ENCODE measurements at regions not wholly inside any gene's neighbourhood (a gene's known extent, or its start where the extent isn't known, plus 50 kb on each side); places are given as distances from the start of the nearest gene placed in this dataset.

GRCh38 chr6:53730767-53731166 is 64.0 kb upstream of the LRRC1 start:
- DNase-seq (ENCODE audit: low read depth in 2 of 2): no peak
- no peak overlapping the region for H3K9ac ChIP-seq (ENCODE audit: insufficient read depth, low read length)
- no peaks in the 10 kb centered on the region for H3K4me1 ChIP-seq (ENCODE audit: control insufficient read depth, extremely low read depth, insufficient read depth, low read length)
- H3K9me3 ChIP-seq (ENCODE audit: control insufficient read depth, insufficient read depth, low read depth, low read length): no peaks in the 10 kb centered on the region
- no peaks in the 10 kb centered on the region for H3K79me2 ChIP-seq (ENCODE audit: control insufficient read depth, insufficient read depth, low read length)
- H4K20me1 ChIP-seq (ENCODE audit: control insufficient read depth, extremely low read depth, insufficient read depth, low read length): no peaks in the 10 kb centered on the region
- H3K4me3 ChIP-seq (replicated peaks in 1 of 4; ENCODE audit: control extremely low read depth in 1 of 4, insufficient read depth in 1 of 4, low read depth in 3 of 4, low read length in 4 of 4): no peak overlapping the region
- H3K4me2 ChIP-seq (ENCODE audit: extremely low read depth, insufficient read depth, low read length): no peak overlapping the region
- no peaks in the 10 kb centered on the region for H3K36me3 ChIP-seq (ENCODE audit: control insufficient read depth, insufficient read depth, low read length)
- no peaks in the 10 kb centered on the region for H3K27me3 ChIP-seq (ENCODE audit: control insufficient read depth, insufficient read depth, low read length)
- H2AFZ ChIP-seq (ENCODE audit: low read length): no peak overlapping the region
- H3K27ac ChIP-seq (ENCODE audit: insufficient read depth, low read length): no peak overlapping the region
- TF ChIP-seq, protein P1, sequence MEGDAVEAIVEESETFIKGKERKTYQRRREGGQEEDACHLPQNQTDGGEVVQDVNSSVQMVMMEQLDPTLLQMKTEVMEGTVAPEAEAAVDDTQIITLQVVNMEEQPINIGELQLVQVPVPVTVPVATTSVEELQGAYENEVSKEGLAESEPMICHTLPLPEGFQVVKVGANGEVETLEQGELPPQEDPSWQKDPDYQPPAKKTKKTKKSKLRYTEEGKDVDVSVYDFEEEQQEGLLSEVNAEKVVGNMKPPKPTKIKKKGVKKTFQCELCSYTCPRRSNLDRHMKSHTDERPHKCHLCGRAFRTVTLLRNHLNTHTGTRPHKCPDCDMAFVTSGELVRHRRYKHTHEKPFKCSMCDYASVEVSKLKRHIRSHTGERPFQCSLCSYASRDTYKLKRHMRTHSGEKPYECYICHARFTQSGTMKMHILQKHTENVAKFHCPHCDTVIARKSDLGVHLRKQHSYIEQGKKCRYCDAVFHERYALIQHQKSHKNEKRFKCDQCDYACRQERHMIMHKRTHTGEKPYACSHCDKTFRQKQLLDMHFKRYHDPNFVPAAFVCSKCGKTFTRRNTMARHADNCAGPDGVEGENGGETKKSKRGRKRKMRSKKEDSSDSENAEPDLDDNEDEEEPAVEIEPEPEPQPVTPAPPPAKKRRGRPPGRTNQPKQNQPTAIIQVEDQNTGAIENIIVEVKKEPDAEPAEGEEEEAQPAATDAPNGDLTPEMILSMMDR (conservative IDR thresholded peaks at IDR 0.05 in 1 of 2, IDR thresholded peaks at IDR 0.05 in 1 of 2; ENCODE audit: low read depth in 1 of 2, low read length in 2 of 2): no peak
- no peak for TF ChIP-seq EZH2 (IDR thresholded peaks at IDR 0.05; ENCODE audit: low read length, missing control alignments)

GRCh38 chr6:53728570-53729194 is 63.1 kb upstream of the KLHL31 start:
- H3K9me3 ChIP-seq (ENCODE audit: control insufficient read depth, insufficient read depth, low read depth, low read length): no peaks in the 10 kb centered on the region
- H3K79me2 ChIP-seq (ENCODE audit: control insufficient read depth, insufficient read depth, low read length): no peaks in the 10 kb centered on the region
- TF ChIP-seq EZH2 (IDR thresholded peaks at IDR 0.05; ENCODE audit: low read length, missing control alignments): no peak
- TF ChIP-seq, protein P1 (conservative IDR thresholded peaks at IDR 0.05 in 1 of 2, IDR thresholded peaks at IDR 0.05 in 1 of 2; ENCODE audit: low read depth in 1 of 2, low read length in 2 of 2): peak; percentile 87 to 97
- no peaks in the 10 kb centered on the region for H4K20me1 ChIP-seq (ENCODE audit: control insufficient read depth, extremely low read depth, insufficient read depth, low read length)
- peak overlapping the region; percentile 66 for H2AFZ ChIP-seq (ENCODE audit: low read length)
- H3K36me3 ChIP-seq (ENCODE audit: control insufficient read depth, insufficient read depth, low read length): no peaks in the 10 kb centered on the region
- DNase-seq (ENCODE audit: low read depth in 2 of 2): peak; percentile 38 to 55
- no peak overlapping the region for H3K27ac ChIP-seq (ENCODE audit: insufficient read depth, low read length)
- no peak overlapping the region for H3K9ac ChIP-seq (ENCODE audit: insufficient read depth, low read length)
- peak overlapping the region in 1 of 4 experiments; percentile 44 for H3K4me3 ChIP-seq (replicated peaks in 1 of 4; ENCODE audit: control extremely low read depth in 1 of 4, insufficient read depth in 1 of 4, low read depth in 3 of 4, low read length in 4 of 4)
- H3K27me3 ChIP-seq (ENCODE audit: control insufficient read depth, insufficient read depth, low read length): no peaks in the 10 kb centered on the region
- no peaks in the 10 kb centered on the region for H3K4me1 ChIP-seq (ENCODE audit: control insufficient read depth, extremely low read depth, insufficient read depth, low read length)
- peak overlapping the region; percentile 79 for H3K4me2 ChIP-seq (ENCODE audit: extremely low read depth, insufficient read depth, low read length)

GRCh38 chr6:53727748-53728147 is 62.2 kb upstream of the KLHL31 start:
- Histone ChIP-seq H3K27ac (ENCODE audit: insufficient read depth, low read length) (no peak overlapping the region), H2AFZ (ENCODE audit: low read length) (peak overlapping the region; percentile 18), H3K4me1 (ENCODE audit: control insufficient read depth, extremely low read depth, insufficient read depth, low read length) (no peaks in the 10 kb centered on the region), H3K79me2 (ENCODE audit: control insufficient read depth, insufficient read depth, low read length) (no peaks in the 10 kb centered on the region), H3K9me3 (ENCODE audit: control insufficient read depth, insufficient read depth, low read depth, low read length) (no peaks in the 10 kb centered on the region), H4K20me1 (ENCODE audit: control insufficient read depth, extremely low read depth, insufficient read depth, low read length) (no peaks in the 10 kb centered on the region), H3K4me2 (ENCODE audit: extremely low read depth, insufficient read depth, low read length) (no peak overlapping the region), H3K9ac (ENCODE audit: insufficient read depth, low read length) (no peak overlapping the region), H3K4me3 (replicated peaks in 1 of 4; ENCODE audit: control extremely low read depth in 1 of 4, insufficient read depth in 1 of 4, low read depth in 3 of 4, low read length in 4 of 4) (no peak overlapping the region), H3K27me3 (ENCODE audit: control insufficient read depth, insufficient read depth, low read length) (no peaks in the 10 kb centered on the region), H3K36me3 (ENCODE audit: control insufficient read depth, insufficient read depth, low read length) (no peaks in the 10 kb centered on the region)
- no peak for TF ChIP-seq EZH2 (IDR thresholded peaks at IDR 0.05; ENCODE audit: low read length, missing control alignments)
- TF ChIP-seq, protein P1 (conservative IDR thresholded peaks at IDR 0.05 in 1 of 2, IDR thresholded peaks at IDR 0.05 in 1 of 2; ENCODE audit: low read depth in 1 of 2, low read length in 2 of 2): no peak
- peak in 1 of 2 donors; percentile 87 for DNase-seq (ENCODE audit: low read depth in 2 of 2)
